GM23338 (cell line): ENCODE measurements at regions not wholly inside any gene's neighbourhood (a gene's known extent, or its start where the extent isn't known, plus 50 kb on each side); places are given as distances from the start of the nearest gene placed in this dataset.

ENCODE experiments used
- CTCF ChIP-seq, 2 experiments: fragments of 200-600 bp in 1 of 2; sonication (generic) in 1 of 2; conservative IDR thresholded peaks; 2 replicates each; pipeline versions ENCODE4 v1.5.1 to v1.6.1; 2016 to 2017; ENCODE audit warnings: antibody characterized with exemption in 2 of 2, low read depth in 2 of 2, mild to moderate bottlenecking in 2 of 2, moderate library complexity in 1 of 2
- EZH2 ChIP-seq: fragments of 200-600 bp; sonication (generic); IDR thresholded peaks from one replicate; pipeline ENCODE4 v1.8.0; 2017; ENCODE audit warnings: antibody characterized with exemption, mild to moderate bottlenecking, low read depth; ENCODE audit not compliant: unreplicated experiment

GRCh38 chr16:86110134-86110533 lies 211.2 kb downstream of the IRF8 start:
- no peak for TF ChIP-seq EZH2
- TF ChIP-seq CTCF (conservative IDR thresholded peaks at IDR 0.05; ENCODE audit: low read depth in 2 of 2): no peak
